IMR-90 (cell line): ENCODE measurements at regions not wholly inside any gene's neighbourhood (a gene's known extent, or its start where the extent isn't known, plus 50 kb on each side); places are given as distances from the start of the nearest gene placed in this dataset.

Experiments
- BHLHE40 ChIP-seq: fragments of 150-350 bp; IDR thresholded peaks from 2 replicates; pipeline ENCODE4 v1.6.1; 2016; ENCODE audit warnings: mild to moderate bottlenecking, low read depth, low read length
- CEBPB ChIP-seq: IDR thresholded peaks from 2 replicates; pipeline ENCODE4 v1.6.1; 2012; ENCODE audit warnings: low read depth, low read length, improper control_type of control experiment
- FOS ChIP-seq: fragments of 150-350 bp; IDR thresholded peaks from 2 replicates; pipeline ENCODE4 v1.6.1; 2016; ENCODE audit warnings: low read depth, low read length
- MAZ ChIP-seq: IDR thresholded peaks from 2 replicates; pipeline ENCODE4 v1.6.1; 2012; ENCODE audit warnings: low read depth, mild to moderate bottlenecking, low read length, improper control_type of control experiment, moderate library complexity, borderline replicate concordance
- POLR2A ChIP-seq: IDR thresholded peaks from 2 replicates; pipeline ENCODE4 v1.6.1; 2012; ENCODE audit warnings: mild to moderate bottlenecking, low read depth, low read length
- RAD21 ChIP-seq: IDR thresholded peaks from 2 replicates; pipeline ENCODE4 v1.6.1; 2012; ENCODE audit warnings: low read length, improper control_type of control experiment
- RCOR1 ChIP-seq: IDR thresholded peaks from 2 replicates; pipeline ENCODE4 v1.6.1; 2012; ENCODE audit warnings: mild to moderate bottlenecking, low read length, improper control_type of control experiment; ENCODE audit not compliant: insufficient replicate concordance
- RFX5 ChIP-seq: IDR thresholded peaks from 2 replicates; pipeline ENCODE4 v1.8.0; 2012; ENCODE audit warnings: low read depth, mild to moderate bottlenecking, low read length, moderate library complexity
- TF ChIP-seq, protein P1 (sequence below): conservative IDR thresholded peaks from 2 replicates; pipeline ENCODE4 v1.5.1; 2012; ENCODE audit warnings: mild to moderate bottlenecking, low read depth, low read length, improper control_type of control experiment
- TF ChIP-seq, protein P2 (sequence below): fragments of 150-350 bp; IDR thresholded peaks from 2 replicates; pipeline ENCODE4 v1.6.1; 2017; ENCODE audit warnings: mild to moderate bottlenecking, antibody characterized with exemption, low read length, low read depth

DNA sequence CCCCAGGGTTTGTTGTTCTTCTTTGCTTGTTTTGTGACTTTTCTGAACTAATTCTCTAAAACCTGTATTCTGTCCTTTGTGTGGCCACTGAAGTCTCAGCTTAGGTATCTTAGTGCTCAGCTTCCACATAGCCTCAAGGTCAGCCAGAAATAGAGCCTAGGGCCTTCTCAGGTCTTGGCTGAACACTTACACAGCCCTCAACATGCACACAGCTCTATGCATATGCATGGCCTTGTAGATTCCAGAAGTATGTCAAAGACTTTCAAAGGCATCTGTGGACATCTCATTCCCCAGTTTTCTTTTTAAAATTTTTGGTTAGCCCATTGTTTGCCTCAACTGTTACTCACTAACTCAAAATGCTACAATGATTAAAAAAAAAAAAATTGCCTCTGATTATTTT, 99.9 kb upstream of the GRIA1 start:
- no peak for TF ChIP-seq RAD21
- TF ChIP-seq, protein P1, sequence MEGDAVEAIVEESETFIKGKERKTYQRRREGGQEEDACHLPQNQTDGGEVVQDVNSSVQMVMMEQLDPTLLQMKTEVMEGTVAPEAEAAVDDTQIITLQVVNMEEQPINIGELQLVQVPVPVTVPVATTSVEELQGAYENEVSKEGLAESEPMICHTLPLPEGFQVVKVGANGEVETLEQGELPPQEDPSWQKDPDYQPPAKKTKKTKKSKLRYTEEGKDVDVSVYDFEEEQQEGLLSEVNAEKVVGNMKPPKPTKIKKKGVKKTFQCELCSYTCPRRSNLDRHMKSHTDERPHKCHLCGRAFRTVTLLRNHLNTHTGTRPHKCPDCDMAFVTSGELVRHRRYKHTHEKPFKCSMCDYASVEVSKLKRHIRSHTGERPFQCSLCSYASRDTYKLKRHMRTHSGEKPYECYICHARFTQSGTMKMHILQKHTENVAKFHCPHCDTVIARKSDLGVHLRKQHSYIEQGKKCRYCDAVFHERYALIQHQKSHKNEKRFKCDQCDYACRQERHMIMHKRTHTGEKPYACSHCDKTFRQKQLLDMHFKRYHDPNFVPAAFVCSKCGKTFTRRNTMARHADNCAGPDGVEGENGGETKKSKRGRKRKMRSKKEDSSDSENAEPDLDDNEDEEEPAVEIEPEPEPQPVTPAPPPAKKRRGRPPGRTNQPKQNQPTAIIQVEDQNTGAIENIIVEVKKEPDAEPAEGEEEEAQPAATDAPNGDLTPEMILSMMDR: no peak
- TF ChIP-seq RCOR1: no peak
- TF ChIP-seq RFX5: no peak
- no peak for TF ChIP-seq MAZ
- no peak for TF ChIP-seq POLR2A
- TF ChIP-seq BHLHE40: no peak
- TF ChIP-seq, protein P2, sequence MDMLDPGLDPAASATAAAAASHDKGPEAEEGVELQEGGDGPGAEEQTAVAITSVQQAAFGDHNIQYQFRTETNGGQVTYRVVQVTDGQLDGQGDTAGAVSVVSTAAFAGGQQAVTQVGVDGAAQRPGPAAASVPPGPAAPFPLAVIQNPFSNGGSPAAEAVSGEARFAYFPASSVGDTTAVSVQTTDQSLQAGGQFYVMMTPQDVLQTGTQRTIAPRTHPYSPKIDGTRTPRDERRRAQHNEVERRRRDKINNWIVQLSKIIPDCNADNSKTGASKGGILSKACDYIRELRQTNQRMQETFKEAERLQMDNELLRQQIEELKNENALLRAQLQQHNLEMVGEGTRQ: no peak
- TF ChIP-seq CEBPB: no peak
- no peak for TF ChIP-seq FOS
